ENCODE measurements at regions not wholly inside any gene's neighbourhood (a gene's known extent, or its start where the extent isn't known, plus 50 kb on each side); places are given as distances from the start of the nearest gene placed in this dataset.

- peaks cover 0 to 5% of the 10 kb centered on the region in 2 experiments; a peak in 1 of 4 replicates for H3K4me1 ChIP-seq (ENCODE audit: control insufficient read depth in 1 of 2, insufficient read depth in 2 of 2, low read depth in 1 of 2, low read length in 1 of 2)
- no peak overlapping the region for H2AFZ ChIP-seq (ENCODE audit: low read depth)
- 70% methylated on average over 6 of the region's 6 CpGs for WGBS (ENCODE audit: low lambda C conversion rate)
- no peak for TF ChIP-seq ZBTB33 (IDR thresholded peaks at IDR 0.05; ENCODE audit: borderline replicate concordance, low read depth)
- no peak for TF ChIP-seq TCF12 (IDR thresholded peaks at IDR 0.05)
- no peak for TF ChIP-seq TEAD4 (IDR thresholded peaks at IDR 0.05; ENCODE audit: borderline replicate concordance, insufficient read depth)
- TF ChIP-seq RXRA (IDR thresholded peaks at IDR 0.05; ENCODE audit: borderline replicate concordance, low read depth): no peak
- no peak for TF ChIP-seq TAF1 (IDR thresholded peaks at IDR 0.05; ENCODE audit: borderline replicate concordance, low read depth, low read length)
- TF ChIP-seq SMC3 (IDR thresholded peaks at IDR 0.05; ENCODE audit: low read depth, low read length): no peak
- no peak overlapping the region for H3K9ac ChIP-seq
- no peaks in the 10 kb centered on the region for H3K9me3 ChIP-seq
- ChIA-PET POLR2A (no interaction called here), CTCF (no interaction called here)
- H3K27ac ChIP-seq (ENCODE audit: low read depth in 2 of 2, low read length in 1 of 2): no peak overlapping the region
- no peak for DNase-seq
- no peaks in the 10 kb centered on the region for H3K36me3 ChIP-seq (replicated peaks in 1 of 2; ENCODE audit: control insufficient read depth in 1 of 2, insufficient read depth in 2 of 2, low read length in 1 of 2)
- no peaks in the 10 kb centered on the region for H3K27me3 ChIP-seq (ENCODE audit: insufficient read depth)
- H3K4me3 ChIP-seq (ENCODE audit: low read depth in 2 of 2, low read length in 1 of 2): no peak overlapping the region
- H3F3A ChIP-seq (replicated peaks; ENCODE audit: insufficient read depth): peaks cover 10% of the 10 kb centered on the region
- H3K9me2 ChIP-seq: no peaks in the 10 kb centered on the region
- H3K4me2 ChIP-seq: no peak overlapping the region
- H4K20me1 ChIP-seq (ENCODE audit: insufficient read depth): no peaks in the 10 kb centered on the region
- no peaks in the 10 kb centered on the region for H3K79me2 ChIP-seq (ENCODE audit: insufficient read depth)
Measured at GRCh38 chr6:105564121-105564902, 161.4 kb upstream of the PREP start.

- Histone ChIP-seq H4K20me1 (ENCODE audit: insufficient read depth) (no peaks in the 10 kb centered on the region), H3F3A (replicated peaks; ENCODE audit: insufficient read depth) (peaks cover 10% of the 10 kb centered on the region), H3K27me3 (ENCODE audit: insufficient read depth) (no peaks in the 10 kb centered on the region), H3K9ac (no peak overlapping the region), H3K79me2 (ENCODE audit: insufficient read depth) (no peaks in the 10 kb centered on the region), H3K4me1 (ENCODE audit: control insufficient read depth in 1 of 2, insufficient read depth in 2 of 2, low read depth in 1 of 2, low read length in 1 of 2) (peaks cover 0 to 5% of the 10 kb centered on the region in 2 experiments; a peak in 1 of 4 replicates), H3K9me3 (no peaks in the 10 kb centered on the region), H3K36me3 (replicated peaks in 1 of 2; ENCODE audit: control insufficient read depth in 1 of 2, insufficient read depth in 2 of 2, low read length in 1 of 2) (no peaks in the 10 kb centered on the region), H3K9me2 (no peaks in the 10 kb centered on the region), H3K27ac (ENCODE audit: low read depth in 2 of 2, low read length in 1 of 2) (no peak overlapping the region), H2AFZ (ENCODE audit: low read depth) (no peak overlapping the region), H3K4me3 (ENCODE audit: low read depth in 2 of 2, low read length in 1 of 2) (no peak overlapping the region), H3K4me2 (no peak overlapping the region)
- POLR2A ChIA-PET: no interaction called here
- WGBS (ENCODE audit: low lambda C conversion rate): 23% methylated on average over 1 of the region's 1 CpG
- CTCF ChIA-PET: no interaction called here
- no peak for TF ChIP-seq FOSL2 (IDR thresholded peaks at IDR 0.05; ENCODE audit: borderline replicate concordance, low read depth)
- no peak for TF ChIP-seq REST (IDR thresholded peaks at IDR 0.05; ENCODE audit: low read depth, low read length)
- no peak for TF ChIP-seq NRF1 (IDR thresholded peaks at IDR 0.05; ENCODE audit: low read depth, low read length)
- TF ChIP-seq POLR2AphosphoS5 (IDR thresholded peaks at IDR 0.05; ENCODE audit: low read depth, low read length): no peak
- TF ChIP-seq ZBTB33 (IDR thresholded peaks at IDR 0.05; ENCODE audit: borderline replicate concordance, low read depth): no peak
- no peak for TF ChIP-seq CHD2 (IDR thresholded peaks at IDR 0.05; ENCODE audit: low read length, partially characterized antibody)
- TF ChIP-seq RCOR1 (IDR thresholded peaks at IDR 0.05; ENCODE audit: low read length): no peak
- no peak for DNase-seq
Measured at GRCh38 chr6:105562027-105562426, 159.1 kb upstream of the PREP start.
